SK-N-DZ (cell line): ENCODE measurements at regions not wholly inside any gene's neighbourhood (a gene's known extent, or its start where the extent isn't known, plus 50 kb on each side); places are given as distances from the start of the nearest gene placed in this dataset.

Experiments used
- DNase-seq: peaks from one replicate; pipeline ENCODE4 v3.0.0-alpha.2; 2015; ENCODE audit warnings: low spot score

GRCh38 chr4:136121426-136121825 is 1410.9 kb downstream of the PCDH18 start:
- DNase-seq = no peak

- DNase-seq = no peak
Observed at GRCh38 chr4:136113921-136114320, 1418.4 kb downstream of the PCDH18 start.

- DNase-seq = no peak
Observed at GRCh38 chr4:136112116-136112515, 1420.2 kb downstream of the PCDH18 start.

- peak; percentile 20 for DNase-seq
Observed at GRCh38 chr4:136106753-136107152, 1425.5 kb downstream of the PCDH18 start.

- no peak for DNase-seq
Observed at GRCh38 chr4:136103616-136104015, 1428.7 kb downstream of the PCDH18 start.

- DNase-seq = no peak
Observed at GRCh38 chr4:136097676-136098075, 1434.6 kb downstream of the PCDH18 start.

GRCh38 chr4:136088211-136088867 is 1444.0 kb downstream of the PCDH18 start:
- no peak for DNase-seq

GRCh38 chr4:136078976-136079375 is 1453.3 kb downstream of the PCDH18 start:
- no peak for DNase-seq

- DNase-seq = no peak
Observed at GRCh38 chr4:136056748-136057147, 1475.5 kb downstream of the PCDH18 start.

- DNase-seq = no peak
Observed at GRCh38 chr4:136055360-136055759, 1476.9 kb downstream of the PCDH18 start.

GRCh38 chr4:136036744-136037143 is 1495.5 kb downstream of the PCDH18 start:
- DNase-seq = no peak

- DNase-seq = no peak
Observed at GRCh38 chr4:136032391-136032790, 1499.9 kb downstream of the PCDH18 start.

- DNase-seq = no peak
Observed at GRCh38 chr4:136025540-136025939, 1506.8 kb downstream of the PCDH18 start.

GRCh38 chr4:136017556-136017955 is 1514.7 kb downstream of the PCDH18 start:
- no peak for DNase-seq

- DNase-seq = no peak
Observed at GRCh38 chr4:136012220-136012619, 1520.1 kb downstream of the PCDH18 start.

GRCh38 chr4:136009258-136009832 is 1522.9 kb downstream of the PCDH18 start:
- no peak for DNase-seq

GRCh38 chr4:136007991-136008390 is 1524.3 kb downstream of the PCDH18 start:
- no peak for DNase-seq

GRCh38 chr4:136002316-136002715 is 1530.0 kb downstream of the PCDH18 start:
- DNase-seq = no peak

- DNase-seq = no peak
Observed at GRCh38 chr4:136001791-136002190, 1530.5 kb downstream of the PCDH18 start.

- no peak for DNase-seq
Observed at GRCh38 chr4:136000246-136000645, 1532.0 kb downstream of the PCDH18 start.

GRCh38 chr4:135994360-135994759 is 1537.9 kb downstream of the PCDH18 start:
- no peak for DNase-seq

- no peak for DNase-seq
Observed at GRCh38 chr4:135976860-135977259, 1555.4 kb downstream of the PCDH18 start.

GRCh38 chr4:135966936-135967335 is 1565.4 kb downstream of the PCDH18 start:
- no peak for DNase-seq

GRCh38 chr4:135963009-135963408 is 1569.3 kb downstream of the PCDH18 start:
- no peak for DNase-seq
